ENCODE measurements at regions not wholly inside any gene's neighbourhood (a gene's known extent, or its start where the extent isn't known, plus 50 kb on each side); places are given as distances from the start of the nearest gene placed in this dataset.

DNA sequence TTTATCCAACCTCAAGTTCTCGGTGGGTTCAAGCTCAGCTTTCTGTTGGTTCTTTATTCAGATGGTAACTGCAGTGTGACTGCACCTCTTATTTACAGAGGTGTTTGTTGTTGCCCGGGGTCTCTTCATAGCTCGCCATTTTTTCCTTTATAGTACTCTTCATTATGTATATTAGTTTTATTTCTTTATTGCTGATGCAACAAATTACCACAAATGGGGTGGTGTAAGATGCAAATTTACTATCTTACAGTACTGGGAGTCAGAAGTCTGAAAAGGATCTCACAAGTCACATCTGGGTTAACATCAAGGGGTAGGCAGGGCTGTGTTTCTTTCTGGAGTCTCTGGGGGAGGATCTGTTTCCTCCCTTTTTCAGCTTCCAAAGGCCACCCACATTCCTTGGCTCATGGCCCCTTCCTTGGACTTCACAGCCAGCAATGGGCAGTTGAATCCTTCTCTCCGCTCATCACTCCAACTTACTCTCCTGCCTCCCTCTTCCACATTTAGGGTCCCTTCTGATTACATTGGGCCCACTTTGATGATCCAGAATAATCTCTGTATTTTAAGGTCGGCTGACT is 241.2 kb downstream of the HAPSTR1 start (continued):
- TF ChIP-seq ZNF263 (CRISPR knock-in tag; IDR thresholded peaks at IDR 0.05; ENCODE audit: low read depth) (no peak), FOXK1 (CRISPR knock-in tag; IDR thresholded peaks at IDR 0.05) (no peak), RORB (CRISPR knock-in tag; IDR thresholded peaks at IDR 0.05) (no peak), MYBL2 (CRISPR knock-in tag; IDR thresholded peaks at IDR 0.05) (no peak)

DNA sequence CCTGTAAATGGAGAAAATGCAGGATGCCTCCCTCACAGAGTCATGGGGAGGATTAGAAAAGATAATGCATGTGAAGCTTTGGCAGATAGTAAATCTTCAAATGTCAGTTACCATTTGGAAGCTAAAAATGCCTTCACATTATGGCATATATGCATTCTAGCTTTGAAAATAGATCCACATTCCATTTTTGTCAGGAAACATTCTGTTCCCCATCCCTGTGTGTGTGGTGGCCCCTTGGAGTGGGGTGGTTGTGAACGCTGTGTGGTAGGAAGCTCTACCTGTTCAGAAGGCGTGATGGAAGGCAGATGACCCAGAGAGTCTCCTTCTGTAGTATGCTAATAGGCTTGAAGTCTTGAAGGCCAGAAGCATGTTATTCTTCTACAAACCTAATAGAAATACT is 242.0 kb downstream of the HAPSTR1 start:
- DNase-seq (ENCODE audit: low spot score) (no peak), ATAC-seq (no peak)
- ChIA-PET POLR2A (no interaction called here), CTCF (no interaction called here)
- Mint-ChIP-seq H3K36me3 (peaks cover 7% of the 10 kb centered on the region; the same call in 1 of the 2 replicates), H3K9me3 (peaks cover 12% of the 10 kb centered on the region), H3K4me1 (no peaks in the 10 kb centered on the region), H3K4me3 (no peak overlapping the region), H3K27me3 (ENCODE audit: low read depth) (no peaks in the 10 kb centered on the region; the same call in 1 of the 2 replicates), H3K27ac (no peak overlapping the region)
- no peak for TF ChIP-seq ESRRA (CRISPR knock-in tag; IDR thresholded peaks at IDR 0.05; ENCODE audit: borderline replicate concordance)
- no peak for TF ChIP-seq ELF4 (CRISPR knock-in tag; IDR thresholded peaks at IDR 0.05; ENCODE audit: low read depth)
- no peak for TF ChIP-seq ZNF416 (CRISPR knock-in tag; IDR thresholded peaks at IDR 0.05)
- TF ChIP-seq, protein P1, sequence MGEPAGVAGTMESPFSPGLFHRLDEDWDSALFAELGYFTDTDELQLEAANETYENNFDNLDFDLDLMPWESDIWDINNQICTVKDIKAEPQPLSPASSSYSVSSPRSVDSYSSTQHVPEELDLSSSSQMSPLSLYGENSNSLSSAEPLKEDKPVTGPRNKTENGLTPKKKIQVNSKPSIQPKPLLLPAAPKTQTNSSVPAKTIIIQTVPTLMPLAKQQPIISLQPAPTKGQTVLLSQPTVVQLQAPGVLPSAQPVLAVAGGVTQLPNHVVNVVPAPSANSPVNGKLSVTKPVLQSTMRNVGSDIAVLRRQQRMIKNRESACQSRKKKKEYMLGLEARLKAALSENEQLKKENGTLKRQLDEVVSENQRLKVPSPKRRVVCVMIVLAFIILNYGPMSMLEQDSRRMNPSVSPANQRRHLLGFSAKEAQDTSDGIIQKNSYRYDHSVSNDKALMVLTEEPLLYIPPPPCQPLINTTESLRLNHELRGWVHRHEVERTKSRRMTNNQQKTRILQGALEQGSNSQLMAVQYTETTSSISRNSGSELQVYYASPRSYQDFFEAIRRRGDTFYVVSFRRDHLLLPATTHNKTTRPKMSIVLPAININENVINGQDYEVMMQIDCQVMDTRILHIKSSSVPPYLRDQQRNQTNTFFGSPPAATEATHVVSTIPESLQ (CRISPR knock-in tag; IDR thresholded peaks at IDR 0.05), result no peak
- no peak for TF ChIP-seq SP1 (CRISPR knock-in tag; conservative IDR thresholded peaks at IDR 0.05)
- TF ChIP-seq, protein P2, sequence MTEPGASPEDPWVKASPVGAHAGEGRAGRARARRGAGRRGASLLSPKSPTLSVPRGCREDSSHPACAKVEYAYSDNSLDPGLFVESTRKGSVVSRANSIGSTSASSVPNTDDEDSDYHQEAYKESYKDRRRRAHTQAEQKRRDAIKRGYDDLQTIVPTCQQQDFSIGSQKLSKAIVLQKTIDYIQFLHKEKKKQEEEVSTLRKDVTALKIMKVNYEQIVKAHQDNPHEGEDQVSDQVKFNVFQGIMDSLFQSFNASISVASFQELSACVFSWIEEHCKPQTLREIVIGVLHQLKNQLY (CRISPR knock-in tag; IDR thresholded peaks at IDR 0.05), result no peak
- TF ChIP-seq, protein P3, sequence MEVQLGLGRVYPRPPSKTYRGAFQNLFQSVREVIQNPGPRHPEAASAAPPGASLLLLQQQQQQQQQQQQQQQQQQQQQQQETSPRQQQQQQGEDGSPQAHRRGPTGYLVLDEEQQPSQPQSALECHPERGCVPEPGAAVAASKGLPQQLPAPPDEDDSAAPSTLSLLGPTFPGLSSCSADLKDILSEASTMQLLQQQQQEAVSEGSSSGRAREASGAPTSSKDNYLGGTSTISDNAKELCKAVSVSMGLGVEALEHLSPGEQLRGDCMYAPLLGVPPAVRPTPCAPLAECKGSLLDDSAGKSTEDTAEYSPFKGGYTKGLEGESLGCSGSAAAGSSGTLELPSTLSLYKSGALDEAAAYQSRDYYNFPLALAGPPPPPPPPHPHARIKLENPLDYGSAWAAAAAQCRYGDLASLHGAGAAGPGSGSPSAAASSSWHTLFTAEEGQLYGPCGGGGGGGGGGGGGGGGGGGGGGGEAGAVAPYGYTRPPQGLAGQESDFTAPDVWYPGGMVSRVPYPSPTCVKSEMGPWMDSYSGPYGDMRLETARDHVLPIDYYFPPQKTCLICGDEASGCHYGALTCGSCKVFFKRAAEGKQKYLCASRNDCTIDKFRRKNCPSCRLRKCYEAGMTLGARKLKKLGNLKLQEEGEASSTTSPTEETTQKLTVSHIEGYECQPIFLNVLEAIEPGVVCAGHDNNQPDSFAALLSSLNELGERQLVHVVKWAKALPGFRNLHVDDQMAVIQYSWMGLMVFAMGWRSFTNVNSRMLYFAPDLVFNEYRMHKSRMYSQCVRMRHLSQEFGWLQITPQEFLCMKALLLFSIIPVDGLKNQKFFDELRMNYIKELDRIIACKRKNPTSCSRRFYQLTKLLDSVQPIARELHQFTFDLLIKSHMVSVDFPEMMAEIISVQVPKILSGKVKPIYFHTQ (CRISPR knock-in tag; IDR thresholded peaks at IDR 0.05), result no peak
- TF ChIP-seq, protein P4, sequence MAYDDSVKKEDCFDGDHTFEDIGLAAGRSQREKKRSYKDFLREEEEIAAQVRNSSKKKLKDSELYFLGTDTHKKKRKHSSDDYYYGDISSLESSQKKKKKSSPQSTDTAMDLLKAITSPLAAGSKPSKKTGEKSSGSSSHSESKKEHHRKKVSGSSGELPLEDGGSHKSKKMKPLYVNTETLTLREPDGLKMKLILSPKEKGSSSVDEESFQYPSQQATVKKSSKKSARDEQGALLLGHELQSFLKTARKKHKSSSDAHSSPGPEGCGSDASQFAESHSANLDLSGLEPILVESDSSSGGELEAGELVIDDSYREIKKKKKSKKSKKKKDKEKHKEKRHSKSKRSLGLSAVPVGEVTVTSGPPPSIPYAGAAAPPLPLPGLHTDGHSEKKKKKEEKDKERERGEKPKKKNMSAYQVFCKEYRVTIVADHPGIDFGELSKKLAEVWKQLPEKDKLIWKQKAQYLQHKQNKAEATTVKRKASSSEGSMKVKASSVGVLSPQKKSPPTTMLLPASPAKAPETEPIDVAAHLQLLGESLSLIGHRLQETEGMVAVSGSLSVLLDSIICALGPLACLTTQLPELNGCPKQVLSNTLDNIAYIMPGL (CRISPR knock-in tag; IDR thresholded peaks at IDR 0.05), result no peak
- TF ChIP-seq, protein P5, sequence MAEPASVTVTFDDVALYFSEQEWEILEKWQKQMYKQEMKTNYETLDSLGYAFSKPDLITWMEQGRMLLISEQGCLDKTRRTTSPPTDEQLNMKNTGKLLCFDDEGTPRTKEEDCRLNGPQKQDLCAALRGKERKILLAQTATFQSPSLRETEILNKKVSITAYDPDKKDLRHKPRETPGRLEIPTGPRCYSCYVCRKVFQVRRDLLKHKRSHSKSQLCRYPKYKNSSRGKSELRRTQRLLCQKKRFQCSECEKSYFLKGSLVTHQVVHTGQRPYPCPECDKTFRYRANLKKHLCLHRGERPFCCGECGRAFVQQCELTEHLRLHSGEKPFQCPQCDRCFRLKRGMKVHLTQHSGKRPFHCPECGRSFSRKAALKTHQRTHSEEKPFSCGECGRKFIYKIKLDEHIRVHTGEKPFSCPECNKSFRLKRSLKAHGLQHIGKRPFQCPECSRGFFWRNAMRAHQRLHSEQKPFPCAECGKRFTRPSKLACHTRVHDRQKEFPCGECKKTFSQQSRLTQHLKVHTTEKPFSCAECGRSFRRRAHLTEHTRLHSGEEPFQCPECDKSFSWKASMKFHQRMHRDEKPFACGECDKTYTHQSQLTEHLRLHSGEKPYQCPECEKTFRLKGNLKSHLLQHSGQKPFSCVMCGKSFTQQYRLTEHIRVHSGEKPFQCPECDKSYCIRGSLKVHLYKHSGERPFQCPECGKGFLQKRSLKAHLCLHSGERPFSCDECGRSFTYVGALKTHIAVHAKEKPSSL (CRISPR knock-in tag; conservative IDR thresholded peaks at IDR 0.05), result no peak
- TF ChIP-seq SMAD4 (CRISPR knock-in tag; IDR thresholded peaks at IDR 0.05), result no peak
- TF ChIP-seq, protein P6, sequence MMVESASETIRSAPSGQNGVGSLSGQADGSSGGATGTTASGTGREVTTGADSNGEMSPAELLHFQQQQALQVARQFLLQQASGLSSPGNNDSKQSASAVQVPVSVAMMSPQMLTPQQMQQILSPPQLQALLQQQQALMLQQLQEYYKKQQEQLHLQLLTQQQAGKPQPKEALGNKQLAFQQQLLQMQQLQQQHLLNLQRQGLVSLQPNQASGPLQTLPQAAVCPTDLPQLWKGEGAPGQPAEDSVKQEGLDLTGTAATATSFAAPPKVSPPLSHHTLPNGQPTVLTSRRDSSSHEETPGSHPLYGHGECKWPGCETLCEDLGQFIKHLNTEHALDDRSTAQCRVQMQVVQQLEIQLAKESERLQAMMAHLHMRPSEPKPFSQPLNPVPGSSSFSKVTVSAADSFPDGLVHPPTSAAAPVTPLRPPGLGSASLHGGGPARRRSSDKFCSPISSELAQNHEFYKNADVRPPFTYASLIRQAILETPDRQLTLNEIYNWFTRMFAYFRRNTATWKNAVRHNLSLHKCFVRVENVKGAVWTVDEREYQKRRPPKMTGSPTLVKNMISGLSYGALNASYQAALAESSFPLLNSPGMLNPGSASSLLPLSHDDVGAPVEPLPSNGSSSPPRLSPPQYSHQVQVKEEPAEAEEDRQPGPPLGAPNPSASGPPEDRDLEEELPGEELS (CRISPR knock-in tag; IDR thresholded peaks at IDR 0.05), result no peak
- TF ChIP-seq, protein P7, sequence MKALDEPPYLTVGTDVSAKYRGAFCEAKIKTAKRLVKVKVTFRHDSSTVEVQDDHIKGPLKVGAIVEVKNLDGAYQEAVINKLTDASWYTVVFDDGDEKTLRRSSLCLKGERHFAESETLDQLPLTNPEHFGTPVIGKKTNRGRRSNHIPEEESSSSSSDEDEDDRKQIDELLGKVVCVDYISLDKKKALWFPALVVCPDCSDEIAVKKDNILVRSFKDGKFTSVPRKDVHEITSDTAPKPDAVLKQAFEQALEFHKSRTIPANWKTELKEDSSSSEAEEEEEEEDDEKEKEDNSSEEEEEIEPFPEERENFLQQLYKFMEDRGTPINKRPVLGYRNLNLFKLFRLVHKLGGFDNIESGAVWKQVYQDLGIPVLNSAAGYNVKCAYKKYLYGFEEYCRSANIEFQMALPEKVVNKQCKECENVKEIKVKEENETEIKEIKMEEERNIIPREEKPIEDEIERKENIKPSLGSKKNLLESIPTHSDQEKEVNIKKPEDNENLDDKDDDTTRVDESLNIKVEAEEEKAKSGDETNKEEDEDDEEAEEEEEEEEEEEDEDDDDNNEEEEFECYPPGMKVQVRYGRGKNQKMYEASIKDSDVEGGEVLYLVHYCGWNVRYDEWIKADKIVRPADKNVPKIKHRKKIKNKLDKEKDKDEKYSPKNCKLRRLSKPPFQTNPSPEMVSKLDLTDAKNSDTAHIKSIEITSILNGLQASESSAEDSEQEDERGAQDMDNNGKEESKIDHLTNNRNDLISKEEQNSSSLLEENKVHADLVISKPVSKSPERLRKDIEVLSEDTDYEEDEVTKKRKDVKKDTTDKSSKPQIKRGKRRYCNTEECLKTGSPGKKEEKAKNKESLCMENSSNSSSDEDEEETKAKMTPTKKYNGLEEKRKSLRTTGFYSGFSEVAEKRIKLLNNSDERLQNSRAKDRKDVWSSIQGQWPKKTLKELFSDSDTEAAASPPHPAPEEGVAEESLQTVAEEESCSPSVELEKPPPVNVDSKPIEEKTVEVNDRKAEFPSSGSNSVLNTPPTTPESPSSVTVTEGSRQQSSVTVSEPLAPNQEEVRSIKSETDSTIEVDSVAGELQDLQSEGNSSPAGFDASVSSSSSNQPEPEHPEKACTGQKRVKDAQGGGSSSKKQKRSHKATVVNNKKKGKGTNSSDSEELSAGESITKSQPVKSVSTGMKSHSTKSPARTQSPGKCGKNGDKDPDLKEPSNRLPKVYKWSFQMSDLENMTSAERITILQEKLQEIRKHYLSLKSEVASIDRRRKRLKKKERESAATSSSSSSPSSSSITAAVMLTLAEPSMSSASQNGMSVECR (CRISPR knock-in tag; IDR thresholded peaks at IDR 0.05; ENCODE audit: borderline replicate concordance), result no peak
- TF ChIP-seq, protein P8, sequence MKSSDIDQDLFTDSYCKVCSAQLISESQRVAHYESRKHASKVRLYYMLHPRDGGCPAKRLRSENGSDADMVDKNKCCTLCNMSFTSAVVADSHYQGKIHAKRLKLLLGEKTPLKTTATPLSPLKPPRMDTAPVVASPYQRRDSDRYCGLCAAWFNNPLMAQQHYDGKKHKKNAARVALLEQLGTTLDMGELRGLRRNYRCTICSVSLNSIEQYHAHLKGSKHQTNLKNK (CRISPR knock-in tag; IDR thresholded peaks at IDR 0.05), result no peak
- no peak for TF ChIP-seq SOX15 (CRISPR knock-in tag; IDR thresholded peaks at IDR 0.05)

Data from WTC11 (cell line).